ENCODE measurements at regions not wholly inside any gene's neighbourhood (a gene's known extent, or its start where the extent isn't known, plus 50 kb on each side); places are given as distances from the start of the nearest gene placed in this dataset.

DNA sequence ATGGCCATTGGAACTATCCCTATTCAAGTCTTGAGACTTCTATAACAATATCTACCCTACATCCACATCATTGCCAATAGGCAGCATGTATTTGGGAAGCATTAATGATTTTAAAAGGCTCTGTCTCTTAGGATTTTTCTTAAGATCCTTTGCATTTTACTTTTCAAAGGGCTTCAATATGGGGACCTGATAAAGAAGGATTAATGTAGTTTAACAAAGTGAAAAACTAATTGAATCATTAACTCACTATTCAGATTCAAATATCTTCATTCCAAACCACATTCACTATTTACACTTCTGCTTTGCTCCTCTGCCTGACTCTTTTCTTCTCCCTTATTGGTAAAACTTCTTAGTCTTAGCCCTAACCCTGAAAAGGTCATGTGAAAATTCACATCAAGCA, 333.0 kb downstream of the EPHA7 start:
- DNase-seq (ENCODE audit: low read depth), result no peak
- TF ChIP-seq, protein P1, sequence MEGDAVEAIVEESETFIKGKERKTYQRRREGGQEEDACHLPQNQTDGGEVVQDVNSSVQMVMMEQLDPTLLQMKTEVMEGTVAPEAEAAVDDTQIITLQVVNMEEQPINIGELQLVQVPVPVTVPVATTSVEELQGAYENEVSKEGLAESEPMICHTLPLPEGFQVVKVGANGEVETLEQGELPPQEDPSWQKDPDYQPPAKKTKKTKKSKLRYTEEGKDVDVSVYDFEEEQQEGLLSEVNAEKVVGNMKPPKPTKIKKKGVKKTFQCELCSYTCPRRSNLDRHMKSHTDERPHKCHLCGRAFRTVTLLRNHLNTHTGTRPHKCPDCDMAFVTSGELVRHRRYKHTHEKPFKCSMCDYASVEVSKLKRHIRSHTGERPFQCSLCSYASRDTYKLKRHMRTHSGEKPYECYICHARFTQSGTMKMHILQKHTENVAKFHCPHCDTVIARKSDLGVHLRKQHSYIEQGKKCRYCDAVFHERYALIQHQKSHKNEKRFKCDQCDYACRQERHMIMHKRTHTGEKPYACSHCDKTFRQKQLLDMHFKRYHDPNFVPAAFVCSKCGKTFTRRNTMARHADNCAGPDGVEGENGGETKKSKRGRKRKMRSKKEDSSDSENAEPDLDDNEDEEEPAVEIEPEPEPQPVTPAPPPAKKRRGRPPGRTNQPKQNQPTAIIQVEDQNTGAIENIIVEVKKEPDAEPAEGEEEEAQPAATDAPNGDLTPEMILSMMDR (IDR thresholded peaks at IDR 0.05; ENCODE audit: low read depth, low read length, missing control alignments), result no peak
- H3K4me3 ChIP-seq (ENCODE audit: low read depth, low read length), result no peak overlapping the region

DNA sequence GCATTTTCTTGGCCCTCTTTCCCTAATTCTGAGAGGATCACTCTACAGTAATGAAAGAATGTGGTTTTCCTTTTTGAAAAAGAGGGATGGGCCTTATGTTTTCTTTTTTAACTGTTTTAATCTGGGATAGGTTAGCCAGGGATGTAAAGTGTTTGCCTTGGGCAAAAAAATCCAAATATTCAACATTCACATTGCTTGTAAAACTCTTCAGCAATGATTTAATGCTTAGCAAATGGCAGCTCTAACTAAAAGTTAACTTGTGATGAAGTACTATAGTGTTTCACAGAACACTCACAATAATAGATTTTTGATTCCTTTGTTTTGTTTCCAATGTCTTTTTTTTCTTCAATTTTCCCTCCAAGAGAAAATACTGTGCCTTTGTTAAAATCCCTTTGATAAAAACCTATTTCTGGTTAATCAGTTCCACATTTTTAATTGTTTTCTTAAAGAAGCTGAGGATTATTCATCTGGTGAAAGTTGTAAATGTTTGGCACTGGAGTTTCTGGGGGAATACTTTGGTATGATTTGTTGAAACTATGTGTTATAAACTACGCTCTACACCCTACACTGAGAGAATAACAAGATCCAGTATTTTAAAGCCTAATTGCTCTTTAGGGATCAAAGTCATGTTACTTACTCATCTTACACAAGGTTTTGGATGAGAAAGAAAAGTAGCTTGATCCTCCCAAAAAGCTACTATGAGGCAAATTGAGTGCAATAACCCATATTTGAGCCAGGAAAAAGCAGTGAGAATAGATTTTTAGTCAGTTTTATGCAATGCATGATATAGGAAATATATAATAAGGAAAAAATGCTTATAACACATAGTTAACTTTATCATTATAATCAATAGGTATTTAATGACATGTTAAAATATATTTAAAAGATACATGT, 335.8 kb downstream of the EPHA7 start:
- no peak for DNase-seq (ENCODE audit: low read depth)
- TF ChIP-seq, protein P1 (IDR thresholded peaks at IDR 0.05; ENCODE audit: low read depth, low read length, missing control alignments), result no peak
- no peak overlapping the region for H3K4me3 ChIP-seq (ENCODE audit: low read depth, low read length)

DNA sequence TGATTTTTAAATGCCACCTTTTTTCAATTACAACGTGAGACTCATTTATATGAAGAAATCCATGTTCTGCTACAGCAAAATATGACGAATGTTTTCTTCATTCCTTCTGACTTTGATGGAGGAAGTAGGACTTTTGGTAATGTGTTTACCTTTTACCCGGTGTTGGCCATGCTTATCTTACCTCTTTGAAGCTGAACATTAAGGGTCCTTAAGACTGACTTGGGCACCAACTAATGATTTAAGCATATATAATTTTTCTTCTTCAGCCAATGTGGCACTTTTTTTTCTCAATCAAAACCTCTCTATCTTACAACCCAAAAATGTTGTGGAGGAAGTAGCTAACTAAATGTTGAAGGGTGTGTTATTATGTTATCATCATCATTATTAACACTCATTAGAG, 337.5 kb downstream of the EPHA7 start:
- TF ChIP-seq, protein P1 (IDR thresholded peaks at IDR 0.05; ENCODE audit: low read depth, low read length, missing control alignments), result no peak
- H3K4me3 ChIP-seq (ENCODE audit: low read depth, low read length), result no peak overlapping the region
- no peak for DNase-seq (ENCODE audit: low read depth)

DNA sequence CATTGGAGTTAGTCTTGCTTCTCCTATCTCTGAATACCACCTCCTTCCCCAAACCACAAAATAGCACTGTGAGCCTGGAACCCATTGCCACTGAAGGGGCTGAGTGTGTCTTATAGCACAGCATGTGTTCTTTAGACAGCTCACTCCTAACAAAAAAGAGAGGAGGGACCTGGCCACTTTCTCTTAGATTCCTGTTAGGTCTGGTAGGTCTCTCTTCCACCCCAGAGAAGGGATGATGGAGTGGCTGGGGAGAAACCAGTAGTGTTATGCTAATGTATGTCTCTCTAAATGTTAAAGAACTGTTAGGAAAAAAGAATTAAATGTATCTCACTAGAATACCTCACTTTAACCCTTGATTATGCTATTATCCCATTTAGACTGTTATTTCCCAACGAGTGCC, 340.3 kb downstream of the EPHA7 start:
- H3K4me3 ChIP-seq (ENCODE audit: low read depth, low read length), result no peak overlapping the region
- TF ChIP-seq, protein P1 (IDR thresholded peaks at IDR 0.05; ENCODE audit: low read depth, low read length, missing control alignments), result no peak
- DNase-seq (ENCODE audit: low read depth), result no peak

DNA sequence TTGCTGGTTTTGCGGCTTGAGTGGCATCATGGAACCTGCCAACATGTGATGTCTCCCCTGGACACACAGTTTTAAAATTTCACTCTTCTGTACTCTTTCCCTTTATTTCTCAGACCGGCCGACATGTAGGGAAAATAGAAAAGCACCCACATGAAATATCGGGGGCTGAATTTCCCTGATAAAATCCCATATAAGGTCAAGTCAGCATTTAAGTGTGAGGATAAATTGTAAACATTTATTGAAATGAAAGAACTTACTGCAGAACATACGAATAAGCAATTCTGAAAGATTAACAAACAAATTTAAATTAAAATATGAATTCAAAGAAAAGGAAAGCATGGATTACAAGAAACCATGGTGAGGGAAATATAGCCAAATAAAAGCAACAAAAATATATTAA, 345.5 kb downstream of the EPHA7 start:
- no peak overlapping the region for H3K4me3 ChIP-seq (ENCODE audit: low read depth, low read length)
- DNase-seq (ENCODE audit: low read depth), result no peak
- TF ChIP-seq, protein P1 (IDR thresholded peaks at IDR 0.05; ENCODE audit: low read depth, low read length, missing control alignments), result no peak

DNA sequence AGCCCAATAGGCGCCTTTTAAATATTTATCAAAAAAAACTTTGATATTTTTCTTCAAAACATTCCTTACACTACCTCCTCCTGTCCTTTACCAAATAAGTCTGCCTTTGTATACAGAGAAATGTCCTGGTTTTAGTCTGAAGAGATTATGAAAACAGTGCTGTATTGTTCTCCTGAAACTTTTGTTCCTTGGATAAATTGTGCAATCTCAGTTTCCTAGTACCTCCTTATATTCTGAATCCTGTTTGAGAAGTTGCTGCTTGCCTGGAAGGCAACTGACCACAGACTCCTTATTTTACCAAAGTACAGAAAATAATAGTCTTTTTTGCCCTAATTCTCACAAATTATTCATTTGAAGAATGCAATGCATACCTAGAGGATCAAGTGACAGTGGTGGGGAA, 349.5 kb downstream of the EPHA7 start:
- TF ChIP-seq, protein P1 (IDR thresholded peaks at IDR 0.05; ENCODE audit: low read depth, low read length, missing control alignments), result no peak
- no peak overlapping the region for H3K4me3 ChIP-seq (ENCODE audit: low read depth, low read length)
- no peak for DNase-seq (ENCODE audit: low read depth)

DNA sequence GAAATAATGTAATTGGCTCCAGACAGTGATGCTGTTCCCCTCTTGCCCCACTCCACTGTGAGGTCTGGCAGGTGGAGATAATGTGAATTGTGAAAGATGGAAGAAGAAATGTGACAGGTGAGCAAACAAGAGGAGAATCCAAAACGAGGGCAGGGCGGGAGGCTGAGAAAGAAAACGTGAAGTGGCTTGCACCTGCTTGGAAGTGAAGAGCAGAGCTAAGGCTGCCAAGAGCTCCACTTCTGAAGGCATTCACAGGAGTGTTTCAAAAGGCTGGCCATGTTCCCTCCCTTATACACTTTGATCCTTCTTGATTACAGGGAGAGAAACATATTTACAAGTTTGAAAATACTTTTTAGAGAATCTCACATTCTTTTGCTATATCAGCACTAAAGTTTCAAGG, 359.4 kb downstream of the EPHA7 start:
- TF ChIP-seq, protein P1 (IDR thresholded peaks at IDR 0.05; ENCODE audit: low read depth, low read length, missing control alignments), result no peak
- H3K4me3 ChIP-seq (ENCODE audit: low read depth, low read length), result no peak overlapping the region
- DNase-seq (ENCODE audit: low read depth), result no peak
